Central memory CD8-positive, alpha-beta T cell (primary cell): ENCODE measurements at regions not wholly inside any gene's neighbourhood (a gene's known extent, or its start where the extent isn't known, plus 50 kb on each side); places are given as distances from the start of the nearest gene placed in this dataset.

Source experiments
- ATAC-seq: fragments of 150-1000 bp; cut with Tn5 transposase; replicated peaks from 2 replicates; pipeline ENCODE4 v1.10.0; 2022; ENCODE audit warnings: mild to moderate bottlenecking, moderate FRiP score, moderate number of reproducible peaks; ENCODE audit not compliant: poor library complexity, severe bottlenecking; ENCODE audit errors: extremely low read depth
- DNase-seq, 2 donors: peaks; one replicate each; pipeline ENCODE4 v3.0.0; 2021; ENCODE audit warnings: low spot score in 2 of 2
- H3K27ac Mint-ChIP-seq: one replicate; pipeline ENCODE4 v1.8.0; 2022; ENCODE audit warnings: low read depth, mild to moderate bottlenecking, moderate library complexity, mixed read lengths
- H3K27me3 Mint-ChIP-seq: one replicate; pipeline ENCODE4 v1.8.0; 2022; ENCODE audit warnings: mixed read lengths
- H3K36me3 Mint-ChIP-seq: one replicate; pipeline ENCODE4 v1.8.0; 2022; ENCODE audit warnings: mild to moderate bottlenecking, moderate library complexity, mixed read lengths; ENCODE audit not compliant: insufficient read depth
- H3K4me1 Mint-ChIP-seq: one replicate; pipeline ENCODE4 v1.8.0; 2022; ENCODE audit warnings: mixed read lengths
- H3K4me3 Mint-ChIP-seq: one replicate; pipeline ENCODE4 v1.8.0; 2022; ENCODE audit warnings: mild to moderate bottlenecking, moderate library complexity, mixed read lengths
- H3K9me3 Mint-ChIP-seq: one replicate; pipeline ENCODE4 v1.8.0; 2022; ENCODE audit warnings: mixed read lengths

- Mint-ChIP-seq H3K4me3 (no peak overlapping the region), H3K27me3 (peaks cover 20% of the 10 kb centered on the region), H3K9me3 (no peaks in the 10 kb centered on the region), H3K36me3 (no peaks in the 10 kb centered on the region), H3K27ac (no peak overlapping the region), H3K4me1 (no peaks in the 10 kb centered on the region)
- DNase-seq: no peak
- no peak for ATAC-seq
Observed at GRCh38 chr12:58358369-58358768, 417.0 kb downstream of the ATP23 start.

GRCh38 chr12:58359084-58359483 lies 417.7 kb downstream of the ATP23 start:
- H3K27ac Mint-ChIP-seq: no peak overlapping the region
- peaks cover 20% of the 10 kb centered on the region for H3K27me3 Mint-ChIP-seq
- H3K36me3 Mint-ChIP-seq: no peaks in the 10 kb centered on the region
- no peak for DNase-seq
- no peaks in the 10 kb centered on the region for H3K4me1 Mint-ChIP-seq
- no peak for ATAC-seq
- H3K9me3 Mint-ChIP-seq: no peaks in the 10 kb centered on the region
- H3K4me3 Mint-ChIP-seq: no peak overlapping the region

GRCh38 chr12:58361056-58361455 lies 419.7 kb downstream of the ATP23 start:
- DNase-seq (no peak), ATAC-seq (no peak)
- peaks cover 20% of the 10 kb centered on the region for H3K27me3 Mint-ChIP-seq
- no peaks in the 10 kb centered on the region for H3K36me3 Mint-ChIP-seq
- H3K4me3 Mint-ChIP-seq: no peak overlapping the region
- no peak overlapping the region for H3K27ac Mint-ChIP-seq
- H3K4me1 Mint-ChIP-seq: no peaks in the 10 kb centered on the region
- H3K9me3 Mint-ChIP-seq: peaks cover 8% of the 10 kb centered on the region

- no peaks in the 10 kb centered on the region for H3K36me3 Mint-ChIP-seq
- H3K27ac Mint-ChIP-seq: no peak overlapping the region
Observed at GRCh38 chr12:58363971-58364370, 422.6 kb downstream of the ATP23 start.

GRCh38 chr12:58364389-58365086 lies 423.2 kb downstream of the ATP23 start:
- Mint-ChIP-seq H3K27ac (no peak overlapping the region), H3K4me3 (no peak overlapping the region), H3K9me3 (peaks cover 8% of the 10 kb centered on the region), H3K27me3 (peaks cover 20% of the 10 kb centered on the region), H3K36me3 (no peaks in the 10 kb centered on the region), H3K4me1 (no peaks in the 10 kb centered on the region)
- DNase-seq: no peak
- ATAC-seq: no peak

More at GRCh38 chr12:58363971-58364370, 422.6 kb downstream of the ATP23 start:
- ATAC-seq: no peak
- no peak overlapping the region for H3K4me3 Mint-ChIP-seq
- H3K9me3 Mint-ChIP-seq: peaks cover 8% of the 10 kb centered on the region
- no peak for DNase-seq
- H3K27me3 Mint-ChIP-seq: peaks cover 20% of the 10 kb centered on the region
- no peaks in the 10 kb centered on the region for H3K4me1 Mint-ChIP-seq

GRCh38 chr12:58365087-58365390 lies 423.7 kb downstream of the ATP23 start:
- no peak overlapping the region for H3K4me3 Mint-ChIP-seq
- no peaks in the 10 kb centered on the region for H3K36me3 Mint-ChIP-seq

GRCh38 chr12:58367041-58367440 lies 425.7 kb downstream of the ATP23 start:
- H3K9me3 Mint-ChIP-seq: peaks cover 8% of the 10 kb centered on the region
- H3K36me3 Mint-ChIP-seq: no peaks in the 10 kb centered on the region
- H3K4me1 Mint-ChIP-seq: no peaks in the 10 kb centered on the region
- ATAC-seq (no peak), DNase-seq (no peak)
- no peak overlapping the region for H3K4me3 Mint-ChIP-seq
- peaks cover 20% of the 10 kb centered on the region for H3K27me3 Mint-ChIP-seq
- no peak overlapping the region for H3K27ac Mint-ChIP-seq

More at GRCh38 chr12:58365087-58365390, 423.7 kb downstream of the ATP23 start:
- DNase-seq (no peak), ATAC-seq (no peak)
- peaks cover 8% of the 10 kb centered on the region for H3K9me3 Mint-ChIP-seq
- H3K4me1 Mint-ChIP-seq: no peaks in the 10 kb centered on the region
- peaks cover 20% of the 10 kb centered on the region for H3K27me3 Mint-ChIP-seq
- H3K27ac Mint-ChIP-seq: no peak overlapping the region

GRCh38 chr12:58368001-58368400 lies 426.6 kb downstream of the ATP23 start:
- H3K4me3 Mint-ChIP-seq: no peak overlapping the region
- H3K9me3 Mint-ChIP-seq: peaks cover 8% of the 10 kb centered on the region
- no peaks in the 10 kb centered on the region for H3K4me1 Mint-ChIP-seq
- H3K27me3 Mint-ChIP-seq: peaks cover 10% of the 10 kb centered on the region
- ATAC-seq (no peak), DNase-seq (no peak)
- H3K27ac Mint-ChIP-seq: no peak overlapping the region
- H3K36me3 Mint-ChIP-seq: no peaks in the 10 kb centered on the region

- H3K4me3 Mint-ChIP-seq: no peak overlapping the region
- H3K27ac Mint-ChIP-seq: no peak overlapping the region
- ATAC-seq: no peak
- H3K4me1 Mint-ChIP-seq: no peaks in the 10 kb centered on the region
- peaks cover 8% of the 10 kb centered on the region for H3K9me3 Mint-ChIP-seq
- peaks cover 9% of the 10 kb centered on the region for H3K27me3 Mint-ChIP-seq
- DNase-seq: no peak
- H3K36me3 Mint-ChIP-seq: no peaks in the 10 kb centered on the region
Observed at GRCh38 chr12:58369576-58369975, 428.2 kb downstream of the ATP23 start.

GRCh38 chr12:58372298-58372697 lies 430.9 kb downstream of the ATP23 start:
- ATAC-seq (no peak), DNase-seq (no peak)
- Mint-ChIP-seq H3K27ac (no peak overlapping the region), H3K9me3 (no peaks in the 10 kb centered on the region), H3K4me1 (no peaks in the 10 kb centered on the region), H3K27me3 (peaks cover 6% of the 10 kb centered on the region), H3K36me3 (no peaks in the 10 kb centered on the region), H3K4me3 (no peak overlapping the region)

- ATAC-seq: no peak
- H3K27ac Mint-ChIP-seq: no peak overlapping the region
- no peak for DNase-seq
- H3K4me1 Mint-ChIP-seq: no peaks in the 10 kb centered on the region
- peaks cover 25% of the 10 kb centered on the region for H3K27me3 Mint-ChIP-seq
- H3K4me3 Mint-ChIP-seq: no peak overlapping the region
- no peaks in the 10 kb centered on the region for H3K9me3 Mint-ChIP-seq
- no peaks in the 10 kb centered on the region for H3K36me3 Mint-ChIP-seq
Observed at GRCh38 chr12:58378028-58378427, 436.7 kb downstream of the ATP23 start.

- no peaks in the 10 kb centered on the region for H3K36me3 Mint-ChIP-seq
- no peak overlapping the region for H3K27ac Mint-ChIP-seq
- no peak for DNase-seq
- peaks cover 25% of the 10 kb centered on the region for H3K27me3 Mint-ChIP-seq
- H3K4me1 Mint-ChIP-seq: no peaks in the 10 kb centered on the region
- no peaks in the 10 kb centered on the region for H3K9me3 Mint-ChIP-seq
- H3K4me3 Mint-ChIP-seq: no peak overlapping the region
- ATAC-seq: no peak
Observed at GRCh38 chr12:58381546-58381945, 440.2 kb downstream of the ATP23 start.

- ATAC-seq: no peak
- Mint-ChIP-seq H3K27me3 (peaks cover 13% of the 10 kb centered on the region), H3K36me3 (no peaks in the 10 kb centered on the region), H3K27ac (no peak overlapping the region), H3K9me3 (no peaks in the 10 kb centered on the region), H3K4me1 (no peaks in the 10 kb centered on the region), H3K4me3 (no peak overlapping the region)
- no peak for DNase-seq
Observed at GRCh38 chr12:58384196-58384595, 442.8 kb downstream of the ATP23 start.
